Peyer's patch (tissue), 4 donors: ENCODE measurements at regions not wholly inside any gene's neighbourhood (a gene's known extent, or its start where the extent isn't known, plus 50 kb on each side); places are given as distances from the start of the nearest gene placed in this dataset.

Source experiments
- DNase-seq, 3 donors: peaks; one replicate each; pipeline ENCODE4 v3.0.0-alpha.2; 2017 to 2019
- H3K27ac ChIP-seq, 4 donors: fragments of 200-600 bp; sonication (generic); one replicate each; pipeline ENCODE4 v1.5.1; 2016 to 2019
- H3K27me3 ChIP-seq, 2 donors: fragments of 200-600 bp; sonication (generic); one replicate each; pipeline ENCODE4 v1.5.1; 2019
- H3K36me3 ChIP-seq, 3 donors: fragments of 200-600 bp; sonication (generic); one replicate each; pipeline ENCODE4 v1.5.1; 2016 to 2019
- H3K4me1 ChIP-seq, 4 donors: fragments of 200-600 bp; sonication (generic); one replicate each; pipeline ENCODE4 v1.5.1; 2016 to 2019
- H3K4me3 ChIP-seq, 4 donors: fragments of 200-600 bp; sonication (generic); 1 replicate in 3 of 4; 2 replicates in 1 of 4; pipeline ENCODE4 v1.5.1; 2016 to 2019; ENCODE audit warnings: mild to moderate bottlenecking in 1 of 4
- H3K9me3 ChIP-seq, 4 donors: fragments of 200-600 bp; sonication (generic); one replicate each; pipeline ENCODE4 v1.5.1; 2016 to 2019; ENCODE audit warnings: mild to moderate bottlenecking in 1 of 4
- CTCF ChIP-seq, 6 experiments: fragments of 450-650 bp in 4 of 6; fragments of 200-600 bp in 2 of 6; sonication (generic) in 1 of 6; IDR thresholded peaks; one replicate each; pipeline ENCODE4 v1.5.1; 2017 to 2019; ENCODE audit warnings: antibody characterized with exemption in 6 of 6, mild to moderate bottlenecking in 3 of 6, moderate library complexity in 1 of 6
- POLR2A ChIP-seq, 2 donors: fragments of 450-650 bp; IDR thresholded peaks; one replicate each; pipeline ENCODE4 v1.5.1; 2017; ENCODE audit warnings: antibody characterized with exemption in 2 of 2, mild to moderate bottlenecking in 2 of 2, moderate library complexity in 2 of 2

GRCh38 chr12:91364471-91365184 is 182.0 kb upstream of the DCN start:
- TF ChIP-seq POLR2A (IDR thresholded peaks at IDR 0.05) (no peak), CTCF (IDR thresholded peaks at IDR 0.05) (no peak)
- H3K4me1 ChIP-seq, result no peaks in the 10 kb centered on the region
- no peak overlapping the region for H3K4me3 ChIP-seq
- no peak overlapping the region for H3K27ac ChIP-seq
- H3K27me3 ChIP-seq, result no peaks in the 10 kb centered on the region
- DNase-seq, result no peak
- H3K9me3 ChIP-seq, result no peaks in the 10 kb centered on the region
- no peaks in the 10 kb centered on the region for H3K36me3 ChIP-seq

GRCh38 chr12:91361864-91362263 is 179.2 kb upstream of the DCN start:
- Histone ChIP-seq H3K4me3 (no peak overlapping the region), H3K36me3 (no peaks in the 10 kb centered on the region), H3K27me3 (no peaks in the 10 kb centered on the region), H3K9me3 (no peaks in the 10 kb centered on the region), H3K27ac (no peak overlapping the region), H3K4me1 (peaks cover 0 to 11% (median 0%) of the 10 kb centered on the region in 4 donors)
- TF ChIP-seq POLR2A (IDR thresholded peaks at IDR 0.05), result no peak
- peak; percentile 38 to 78 (median 67) for TF ChIP-seq CTCF (IDR thresholded peaks at IDR 0.05)
- DNase-seq, result no peak

GRCh38 chr12:91357381-91357780 is 174.8 kb upstream of the DCN start:
- Histone ChIP-seq H3K36me3 (no peaks in the 10 kb centered on the region), H3K9me3 (no peaks in the 10 kb centered on the region), H3K27ac (peak overlapping the region in 1 of 4 donors; percentile 48), H3K27me3 (no peaks in the 10 kb centered on the region), H3K4me3 (no peak overlapping the region), H3K4me1 (peaks cover 0 to 12% (median 0%) of the 10 kb centered on the region in 4 donors)
- DNase-seq, result no peak
- no peak for TF ChIP-seq POLR2A (IDR thresholded peaks at IDR 0.05)
- TF ChIP-seq CTCF (IDR thresholded peaks at IDR 0.05), result no peak

GRCh38 chr12:91356405-91356804 is 173.8 kb upstream of the DCN start:
- no peak overlapping the region for H3K4me3 ChIP-seq
- H3K27me3 ChIP-seq, result no peaks in the 10 kb centered on the region
- no peak overlapping the region for H3K27ac ChIP-seq
- TF ChIP-seq CTCF (IDR thresholded peaks at IDR 0.05), result no peak
- no peak for TF ChIP-seq POLR2A (IDR thresholded peaks at IDR 0.05)
- no peaks in the 10 kb centered on the region for H3K9me3 ChIP-seq
- peaks cover 0 to 12% (median 0%) of the 10 kb centered on the region in 4 donors for H3K4me1 ChIP-seq
- no peaks in the 10 kb centered on the region for H3K36me3 ChIP-seq
- no peak for DNase-seq

GRCh38 chr12:91355150-91356006 is 172.8 kb upstream of the DCN start:
- H3K36me3 ChIP-seq, result no peaks in the 10 kb centered on the region
- no peak for TF ChIP-seq POLR2A (IDR thresholded peaks at IDR 0.05)
- TF ChIP-seq CTCF (IDR thresholded peaks at IDR 0.05), result peak; percentile 20 to 82 (median 78)
- H3K4me3 ChIP-seq, result no peak overlapping the region
- peak; percentile 44 to 86 (median 58) for DNase-seq
- no peaks in the 10 kb centered on the region for H3K27me3 ChIP-seq
- peaks cover 0 to 12% (median 0%) of the 10 kb centered on the region in 4 donors for H3K4me1 ChIP-seq
- no peaks in the 10 kb centered on the region for H3K9me3 ChIP-seq
- no peak overlapping the region for H3K27ac ChIP-seq
